ENCODE measurements at regions not wholly inside any gene's neighbourhood (a gene's known extent, or its start where the extent isn't known, plus 50 kb on each side); places are given as distances from the start of the nearest gene placed in this dataset.
"Not testable (repeated sequence)": the region's sequence is repeated elsewhere in the genome, so short reads cannot be mapped to it uniquely, and the experiment has no call there.

DNA sequence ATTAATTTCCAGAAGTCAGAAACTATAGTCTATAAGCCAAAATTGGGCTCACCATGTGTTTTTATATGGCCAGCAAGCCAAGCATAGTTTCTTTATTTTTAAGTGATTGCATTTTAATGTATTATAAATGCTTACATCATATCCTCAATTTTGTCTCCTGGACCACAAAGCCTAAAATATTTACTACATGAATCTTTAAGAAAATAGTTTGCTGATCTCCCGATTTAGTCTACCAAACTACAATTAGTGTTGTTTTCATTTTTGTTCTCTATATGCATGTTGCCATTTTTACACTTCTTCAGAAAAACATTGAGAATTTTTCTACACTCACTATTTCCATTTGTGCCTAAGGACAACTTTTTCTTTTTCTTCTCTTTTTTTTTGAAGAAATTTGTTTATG lies 954.5 kb upstream of the ADAMTS5 start:
- not testable (repeated sequence) for H4K20me1 ChIP-seq (ENCODE audit: insufficient read depth, low read length); H3K4me2 ChIP-seq (ENCODE audit: insufficient read depth, low read length); DNase-seq; H3K9ac ChIP-seq (ENCODE audit: low read depth, low read length); ATAC-seq (ENCODE audit: insufficient read depth, low read depth); H3K27ac ChIP-seq (ENCODE audit: low read length); H3K4me3 ChIP-seq (ENCODE audit: low read depth in 1 of 2, low read length in 2 of 2); H3K4me1 ChIP-seq (ENCODE audit: insufficient read depth, low read length); H3K27me3 ChIP-seq (ENCODE audit: insufficient read depth, low read length, poor library complexity); H3K9me3 ChIP-seq (ENCODE audit: insufficient read depth, low read length, severe bottlenecking); H2AFZ ChIP-seq (ENCODE audit: low read depth, low read length); H3K36me3 ChIP-seq (ENCODE audit: insufficient read depth, low read length); H3K79me2 ChIP-seq (ENCODE audit: insufficient read depth, low read length)

DNA sequence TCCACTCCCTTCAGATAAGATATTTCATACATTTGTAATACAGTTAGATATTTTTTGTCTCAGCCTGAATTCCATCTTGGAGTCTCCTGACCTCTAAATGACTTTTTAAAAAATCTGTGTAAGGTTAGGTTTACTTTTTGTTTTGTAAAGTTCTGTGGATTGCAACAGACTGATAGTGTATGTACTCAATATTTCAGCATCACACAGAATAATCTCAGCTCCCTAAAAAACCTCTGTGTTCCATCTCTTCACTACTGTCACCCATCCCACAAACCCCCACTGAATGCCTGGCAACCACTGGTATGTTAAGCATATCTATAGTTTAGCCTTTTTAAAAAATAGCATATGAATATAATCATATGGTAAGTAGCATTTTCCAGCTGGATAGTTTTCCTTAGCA lies 951.1 kb upstream of the ADAMTS5 start:
- not testable (repeated sequence) for H3K4me1 ChIP-seq (ENCODE audit: insufficient read depth, low read length); H3K27ac ChIP-seq (ENCODE audit: low read length); H3K36me3 ChIP-seq (ENCODE audit: insufficient read depth, low read length); H3K4me2 ChIP-seq (ENCODE audit: insufficient read depth, low read length); ATAC-seq (ENCODE audit: insufficient read depth, low read depth); DNase-seq; H3K27me3 ChIP-seq (ENCODE audit: insufficient read depth, low read length, poor library complexity); H3K79me2 ChIP-seq (ENCODE audit: insufficient read depth, low read length); H2AFZ ChIP-seq (ENCODE audit: low read depth, low read length); H3K9me3 ChIP-seq (ENCODE audit: insufficient read depth, low read length, severe bottlenecking); H3K4me3 ChIP-seq (ENCODE audit: low read depth in 1 of 2, low read length in 2 of 2); H3K9ac ChIP-seq (ENCODE audit: low read depth, low read length); H4K20me1 ChIP-seq (ENCODE audit: insufficient read depth, low read length)

DNA sequence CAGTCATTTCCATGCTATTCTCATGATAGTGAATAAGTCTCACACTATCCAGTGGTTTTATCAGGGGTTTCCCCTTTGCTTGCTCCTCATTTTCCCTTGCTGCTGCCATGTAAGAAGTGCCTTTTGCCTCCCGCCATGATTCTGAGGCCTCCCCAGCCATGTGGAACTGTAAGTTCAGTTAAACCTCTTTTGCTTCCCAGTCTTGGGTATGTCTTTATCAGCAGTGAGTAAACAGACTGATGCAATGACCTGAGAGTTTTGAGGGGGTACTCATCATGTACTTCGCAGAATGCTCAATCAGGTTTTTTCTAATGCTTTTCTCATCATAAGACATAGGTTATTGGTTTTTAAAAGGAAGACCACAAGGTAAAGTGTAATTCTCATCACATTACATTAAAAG lies 949.4 kb upstream of the ADAMTS5 start:
- H3K4me2 ChIP-seq (ENCODE audit: insufficient read depth, low read length); H3K9ac ChIP-seq (ENCODE audit: low read depth, low read length); H3K4me3 ChIP-seq (ENCODE audit: low read depth in 1 of 2, low read length in 2 of 2); H3K9me3 ChIP-seq (ENCODE audit: insufficient read depth, low read length, severe bottlenecking); H3K4me1 ChIP-seq (ENCODE audit: insufficient read depth, low read length); H3K36me3 ChIP-seq (ENCODE audit: insufficient read depth, low read length); DNase-seq; H2AFZ ChIP-seq (ENCODE audit: low read depth, low read length); ATAC-seq (ENCODE audit: insufficient read depth, low read depth); H3K27me3 ChIP-seq (ENCODE audit: insufficient read depth, low read length, poor library complexity); H3K79me2 ChIP-seq (ENCODE audit: insufficient read depth, low read length); H4K20me1 ChIP-seq (ENCODE audit: insufficient read depth, low read length); H3K27ac ChIP-seq (ENCODE audit: low read length): not testable (repeated sequence)

DNA sequence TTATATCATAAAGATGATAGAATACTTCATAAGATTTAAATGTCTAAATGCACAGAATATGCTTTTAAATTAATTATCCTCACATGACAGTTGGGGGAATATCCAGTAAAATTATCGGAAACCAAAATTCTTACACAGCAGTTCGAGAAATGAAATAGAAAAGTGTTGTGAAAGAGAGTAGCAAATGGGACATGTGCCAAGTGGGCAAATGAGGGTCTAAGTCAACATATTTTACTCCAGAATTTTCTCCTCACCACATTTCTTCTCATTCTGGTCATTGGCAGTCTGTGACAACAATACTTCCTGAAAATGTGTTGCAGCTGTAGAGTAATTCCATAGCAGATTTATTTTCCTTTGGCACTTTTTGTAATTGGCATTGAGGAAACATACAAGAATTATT lies 945.2 kb upstream of the ADAMTS5 start:
- not testable (repeated sequence) for H3K9me3 ChIP-seq (ENCODE audit: insufficient read depth, low read length, severe bottlenecking); DNase-seq; ATAC-seq (ENCODE audit: insufficient read depth, low read depth); H3K9ac ChIP-seq (ENCODE audit: low read depth, low read length); H3K4me1 ChIP-seq (ENCODE audit: insufficient read depth, low read length); H3K4me3 ChIP-seq (ENCODE audit: low read depth in 1 of 2, low read length in 2 of 2); H3K27me3 ChIP-seq (ENCODE audit: insufficient read depth, low read length, poor library complexity); H3K27ac ChIP-seq (ENCODE audit: low read length); H3K4me2 ChIP-seq (ENCODE audit: insufficient read depth, low read length); H2AFZ ChIP-seq (ENCODE audit: low read depth, low read length); H3K79me2 ChIP-seq (ENCODE audit: insufficient read depth, low read length); H4K20me1 ChIP-seq (ENCODE audit: insufficient read depth, low read length); H3K36me3 ChIP-seq (ENCODE audit: insufficient read depth, low read length)

DNA sequence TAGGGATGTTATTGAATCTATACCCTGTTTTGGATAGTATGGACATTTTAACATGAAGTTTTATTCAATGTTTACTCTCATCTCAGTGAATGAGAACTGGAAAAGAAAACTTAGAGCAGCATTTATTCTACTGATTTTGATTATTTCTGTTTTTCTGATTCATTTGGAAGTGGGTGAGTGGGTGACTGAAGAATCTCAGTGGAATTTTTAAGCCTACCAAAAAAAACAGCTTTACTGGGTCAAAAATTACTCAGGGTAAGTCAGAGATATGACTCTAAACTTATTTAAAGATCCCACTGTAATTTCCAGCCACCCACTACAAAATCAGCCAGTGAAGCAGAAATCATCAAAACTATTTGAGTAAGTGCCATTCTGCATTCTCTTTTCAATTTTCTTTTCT lies 942.6 kb upstream of the ADAMTS5 start:
- H2AFZ ChIP-seq (ENCODE audit: low read depth, low read length); H3K4me1 ChIP-seq (ENCODE audit: insufficient read depth, low read length): not testable (repeated sequence)

DNA sequence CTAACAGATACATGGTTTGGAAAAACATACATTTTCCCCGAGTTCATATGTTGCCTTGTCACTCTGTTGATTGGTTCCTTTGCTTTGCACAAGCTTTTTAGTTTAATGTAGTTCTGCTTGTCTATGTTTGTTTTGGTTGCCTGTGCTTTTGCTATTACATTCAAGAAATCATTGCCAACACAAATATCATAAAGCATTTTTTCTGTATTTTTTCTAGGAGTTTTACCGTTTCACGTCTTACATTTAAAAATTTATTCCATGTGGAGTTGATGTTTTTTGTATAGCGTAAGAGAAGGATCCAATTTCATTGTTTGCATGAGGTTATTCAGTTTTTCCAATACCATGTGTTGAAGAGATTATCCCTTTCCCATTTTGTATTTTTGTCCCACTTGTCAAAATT lies 941.9 kb upstream of the ADAMTS5 start:
- H3K79me2 ChIP-seq (ENCODE audit: insufficient read depth, low read length); DNase-seq; H4K20me1 ChIP-seq (ENCODE audit: insufficient read depth, low read length); ATAC-seq (ENCODE audit: insufficient read depth, low read depth); H3K36me3 ChIP-seq (ENCODE audit: insufficient read depth, low read length); H3K4me3 ChIP-seq (ENCODE audit: low read depth in 1 of 2, low read length in 2 of 2); H3K9me3 ChIP-seq (ENCODE audit: insufficient read depth, low read length, severe bottlenecking); H3K27ac ChIP-seq (ENCODE audit: low read length); H3K4me1 ChIP-seq (ENCODE audit: insufficient read depth, low read length); H3K27me3 ChIP-seq (ENCODE audit: insufficient read depth, low read length, poor library complexity); H2AFZ ChIP-seq (ENCODE audit: low read depth, low read length); H3K4me2 ChIP-seq (ENCODE audit: insufficient read depth, low read length); H3K9ac ChIP-seq (ENCODE audit: low read depth, low read length): not testable (repeated sequence)

More for the DNA sequence above, 942.6 kb upstream of the ADAMTS5 start:
- not testable (repeated sequence) for H3K27me3 ChIP-seq (ENCODE audit: insufficient read depth, low read length, poor library complexity); H3K9ac ChIP-seq (ENCODE audit: low read depth, low read length); H3K27ac ChIP-seq (ENCODE audit: low read length); ATAC-seq (ENCODE audit: insufficient read depth, low read depth); DNase-seq; H3K4me3 ChIP-seq (ENCODE audit: low read depth in 1 of 2, low read length in 2 of 2); H3K4me2 ChIP-seq (ENCODE audit: insufficient read depth, low read length); H3K9me3 ChIP-seq (ENCODE audit: insufficient read depth, low read length, severe bottlenecking); H3K36me3 ChIP-seq (ENCODE audit: insufficient read depth, low read length); H3K79me2 ChIP-seq (ENCODE audit: insufficient read depth, low read length); H4K20me1 ChIP-seq (ENCODE audit: insufficient read depth, low read length)

DNA sequence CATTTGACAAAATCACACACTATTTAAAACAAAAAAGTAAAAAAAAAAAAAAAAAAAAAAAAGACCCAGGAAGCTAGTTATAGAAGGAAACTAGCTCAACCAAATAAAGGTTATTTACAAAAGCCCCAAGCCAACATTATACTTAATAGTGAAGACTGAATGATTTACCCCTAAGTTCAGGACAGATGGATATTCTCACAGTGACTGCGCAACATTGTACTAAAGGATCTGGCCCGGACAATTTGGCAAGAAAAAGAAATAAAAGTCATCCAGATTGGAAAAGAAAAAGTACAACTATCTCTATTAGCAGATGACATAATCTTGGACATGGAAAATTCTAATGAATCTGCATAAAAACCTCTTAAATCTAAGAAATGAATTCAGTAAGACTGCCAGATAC lies 936.0 kb upstream of the ADAMTS5 start:
- not testable (repeated sequence) for H3K4me2 ChIP-seq (ENCODE audit: insufficient read depth, low read length); ATAC-seq (ENCODE audit: insufficient read depth, low read depth); H3K79me2 ChIP-seq (ENCODE audit: insufficient read depth, low read length); H3K4me3 ChIP-seq (ENCODE audit: low read depth in 1 of 2, low read length in 2 of 2); H3K4me1 ChIP-seq (ENCODE audit: insufficient read depth, low read length); DNase-seq; H2AFZ ChIP-seq (ENCODE audit: low read depth, low read length); H3K9ac ChIP-seq (ENCODE audit: low read depth, low read length); H3K27me3 ChIP-seq (ENCODE audit: insufficient read depth, low read length, poor library complexity); H3K36me3 ChIP-seq (ENCODE audit: insufficient read depth, low read length); H3K27ac ChIP-seq (ENCODE audit: low read length); H3K9me3 ChIP-seq (ENCODE audit: insufficient read depth, low read length, severe bottlenecking); H4K20me1 ChIP-seq (ENCODE audit: insufficient read depth, low read length)

DNA sequence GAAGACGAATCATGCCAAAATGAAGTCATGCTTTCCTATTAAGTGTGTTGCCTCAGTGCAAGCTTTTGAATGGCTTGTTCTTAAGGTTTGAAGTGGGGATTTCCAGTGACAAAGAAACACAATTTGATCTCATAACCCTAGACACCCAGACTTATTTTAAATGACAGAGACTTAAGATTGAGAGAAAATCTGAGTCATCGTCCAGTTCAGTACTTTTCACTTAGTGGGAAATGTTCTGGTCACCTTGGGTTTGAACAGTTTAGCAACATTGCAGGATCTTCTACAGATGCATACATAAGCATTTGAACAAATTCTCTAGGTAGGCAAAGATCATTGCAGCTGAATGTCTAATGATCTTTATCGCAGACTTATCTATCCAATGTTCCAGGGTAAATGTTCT lies 926.7 kb upstream of the ADAMTS5 start:
- H3K36me3 ChIP-seq (ENCODE audit: insufficient read depth, low read length); DNase-seq; H3K27me3 ChIP-seq (ENCODE audit: insufficient read depth, low read length, poor library complexity); H3K9ac ChIP-seq (ENCODE audit: low read depth, low read length); H2AFZ ChIP-seq (ENCODE audit: low read depth, low read length); H3K4me3 ChIP-seq (ENCODE audit: low read depth in 1 of 2, low read length in 2 of 2); H3K79me2 ChIP-seq (ENCODE audit: insufficient read depth, low read length); H3K27ac ChIP-seq (ENCODE audit: low read length); H3K4me2 ChIP-seq (ENCODE audit: insufficient read depth, low read length); H4K20me1 ChIP-seq (ENCODE audit: insufficient read depth, low read length); ATAC-seq (ENCODE audit: insufficient read depth, low read depth); H3K4me1 ChIP-seq (ENCODE audit: insufficient read depth, low read length); H3K9me3 ChIP-seq (ENCODE audit: insufficient read depth, low read length, severe bottlenecking): not testable (repeated sequence)

DNA sequence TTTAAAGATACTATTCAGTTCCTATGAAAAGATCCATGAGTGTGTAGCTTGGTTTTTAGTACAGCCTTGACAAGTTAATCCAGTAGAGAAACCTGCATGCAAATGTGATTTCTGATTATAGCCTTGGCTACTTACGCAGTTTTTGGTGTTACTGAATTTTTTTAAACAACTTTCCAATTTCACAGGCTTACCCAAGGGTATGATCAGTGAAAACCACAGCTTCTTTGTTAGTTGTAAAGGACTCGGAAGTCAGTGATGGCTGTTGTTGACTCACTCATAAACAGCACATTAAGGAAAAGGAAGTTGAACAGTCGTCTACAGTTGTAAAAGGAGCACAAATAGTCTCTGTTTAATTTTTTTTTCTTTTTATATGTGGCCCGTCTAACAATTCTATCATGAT lies 924.6 kb upstream of the ADAMTS5 start:
- H2AFZ ChIP-seq (ENCODE audit: low read depth, low read length); H4K20me1 ChIP-seq (ENCODE audit: insufficient read depth, low read length); H3K79me2 ChIP-seq (ENCODE audit: insufficient read depth, low read length); H3K9ac ChIP-seq (ENCODE audit: low read depth, low read length); H3K27me3 ChIP-seq (ENCODE audit: insufficient read depth, low read length, poor library complexity); H3K4me2 ChIP-seq (ENCODE audit: insufficient read depth, low read length); H3K9me3 ChIP-seq (ENCODE audit: insufficient read depth, low read length, severe bottlenecking); H3K4me3 ChIP-seq (ENCODE audit: low read depth in 1 of 2, low read length in 2 of 2); H3K36me3 ChIP-seq (ENCODE audit: insufficient read depth, low read length); H3K4me1 ChIP-seq (ENCODE audit: insufficient read depth, low read length); H3K27ac ChIP-seq (ENCODE audit: low read length); DNase-seq: not testable (repeated sequence)
- 0 out of 3 replicates have a peak, but pooled peaks have one; percentile 56 for ATAC-seq (ENCODE audit: insufficient read depth, low read depth)
